GM13976 (cell line): ENCODE measurements at regions not wholly inside any gene's neighbourhood (a gene's known extent, or its start where the extent isn't known, plus 50 kb on each side); places are given as distances from the start of the nearest gene placed in this dataset.

Source experiments
- DNase-seq: peaks from one replicate; pipeline ENCODE4 v3.0.0; 2012; ENCODE audit warnings: low spot score
- in situ Hi-C: fragments of 300-500 bp; cut with MboI; formaldehyde crosslinking; loops from one replicate; pipeline ENCODE4 v1.12.0; 2022; ENCODE audit warnings: low sequenced_read_pairs, mixed read lengths, inconsistent platforms; ENCODE audit not compliant: unreplicated experiment
- TF ChIP-seq, protein P1 (sequence below): IDR thresholded peaks from 2 replicates; pipeline ENCODE4 v1.5.1; 2012; ENCODE audit warnings: borderline replicate concordance, mild to moderate bottlenecking; ENCODE audit not compliant: insufficient read depth; ENCODE audit errors: extremely low read depth, missing control alignments, control extremely low read depth

- TF ChIP-seq, protein P1, sequence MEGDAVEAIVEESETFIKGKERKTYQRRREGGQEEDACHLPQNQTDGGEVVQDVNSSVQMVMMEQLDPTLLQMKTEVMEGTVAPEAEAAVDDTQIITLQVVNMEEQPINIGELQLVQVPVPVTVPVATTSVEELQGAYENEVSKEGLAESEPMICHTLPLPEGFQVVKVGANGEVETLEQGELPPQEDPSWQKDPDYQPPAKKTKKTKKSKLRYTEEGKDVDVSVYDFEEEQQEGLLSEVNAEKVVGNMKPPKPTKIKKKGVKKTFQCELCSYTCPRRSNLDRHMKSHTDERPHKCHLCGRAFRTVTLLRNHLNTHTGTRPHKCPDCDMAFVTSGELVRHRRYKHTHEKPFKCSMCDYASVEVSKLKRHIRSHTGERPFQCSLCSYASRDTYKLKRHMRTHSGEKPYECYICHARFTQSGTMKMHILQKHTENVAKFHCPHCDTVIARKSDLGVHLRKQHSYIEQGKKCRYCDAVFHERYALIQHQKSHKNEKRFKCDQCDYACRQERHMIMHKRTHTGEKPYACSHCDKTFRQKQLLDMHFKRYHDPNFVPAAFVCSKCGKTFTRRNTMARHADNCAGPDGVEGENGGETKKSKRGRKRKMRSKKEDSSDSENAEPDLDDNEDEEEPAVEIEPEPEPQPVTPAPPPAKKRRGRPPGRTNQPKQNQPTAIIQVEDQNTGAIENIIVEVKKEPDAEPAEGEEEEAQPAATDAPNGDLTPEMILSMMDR, result no peak
- in situ Hi-C loops, result no loop called here
- DNase-seq, result no peak
Observed at GRCh38 chr5:67346611-67347010, 150.0 kb upstream of the CD180 start.

- TF ChIP-seq, protein P1, result no peak
- DNase-seq, result no peak
- in situ Hi-C loops, result no loop called here
Observed at GRCh38 chr5:67344870-67345269, 148.3 kb upstream of the CD180 start.

DNA sequence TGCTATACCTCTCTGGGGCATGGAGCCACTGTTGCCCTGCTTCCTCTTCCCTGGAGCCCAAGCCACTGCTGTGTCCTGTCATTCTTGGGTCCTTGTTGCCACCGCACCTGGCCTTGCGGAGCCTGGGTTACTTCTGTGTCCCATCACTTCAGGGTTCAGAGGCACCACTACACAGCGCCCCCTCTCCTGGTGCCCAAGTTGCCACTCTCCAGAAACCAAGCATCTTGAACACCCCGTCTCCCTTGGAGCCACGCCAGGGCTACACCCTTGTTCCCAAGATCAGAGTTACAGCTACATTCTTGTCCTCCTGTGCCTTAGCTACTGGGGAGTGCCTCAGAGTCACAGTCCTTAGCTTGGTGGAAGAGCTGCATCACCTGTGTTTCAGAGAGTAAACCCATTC lies 147.2 kb upstream of the CD180 start:
- in situ Hi-C loops, result no loop called here
- DNase-seq, result no peak
- TF ChIP-seq, protein P1, result no peak

GRCh38 chr5:67341478-67341877 lies 144.9 kb upstream of the CD180 start:
- TF ChIP-seq, protein P1, result no peak
- in situ Hi-C loops, result no loop called here
- DNase-seq, result no peak

- in situ Hi-C loops, result no loop called here
- TF ChIP-seq, protein P1, result no peak
- no peak for DNase-seq
Observed at GRCh38 chr5:67339219-67339767, 142.7 kb upstream of the CD180 start.

- TF ChIP-seq, protein P1, result no peak
- in situ Hi-C loops, result no loop called here
- no peak for DNase-seq
Observed at GRCh38 chr5:67338421-67338820, 141.8 kb upstream of the CD180 start.

DNA sequence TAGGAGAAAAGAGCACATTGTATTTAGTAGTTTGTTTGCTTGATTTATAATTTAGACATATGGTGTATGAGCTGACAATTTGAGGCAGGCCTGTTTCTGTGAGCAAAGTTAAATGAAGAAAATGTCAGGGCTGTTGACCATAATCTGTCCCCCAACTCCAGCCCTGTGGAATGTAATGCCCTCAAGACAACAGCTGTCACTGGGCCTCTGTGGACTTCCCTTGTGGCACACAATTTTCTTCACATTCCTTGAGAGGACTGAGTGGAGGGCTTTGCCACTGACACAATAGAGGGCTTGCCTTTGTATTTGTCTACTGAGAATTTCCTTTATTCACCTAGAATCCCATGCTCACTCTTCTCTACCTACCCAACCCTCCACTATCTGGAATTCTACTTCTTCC lies 141.2 kb upstream of the CD180 start:
- TF ChIP-seq, protein P1, result no peak
- no peak for DNase-seq
- in situ Hi-C loops, result no loop called here
